ENCODE measurements at regions not wholly inside any gene's neighbourhood (a gene's known extent, or its start where the extent isn't known, plus 50 kb on each side); places are given as distances from the start of the nearest gene placed in this dataset.
"Not testable (repeated sequence)": the region's sequence is repeated elsewhere in the genome, so short reads cannot be mapped to it uniquely, and the experiment has no call there.

DNA sequence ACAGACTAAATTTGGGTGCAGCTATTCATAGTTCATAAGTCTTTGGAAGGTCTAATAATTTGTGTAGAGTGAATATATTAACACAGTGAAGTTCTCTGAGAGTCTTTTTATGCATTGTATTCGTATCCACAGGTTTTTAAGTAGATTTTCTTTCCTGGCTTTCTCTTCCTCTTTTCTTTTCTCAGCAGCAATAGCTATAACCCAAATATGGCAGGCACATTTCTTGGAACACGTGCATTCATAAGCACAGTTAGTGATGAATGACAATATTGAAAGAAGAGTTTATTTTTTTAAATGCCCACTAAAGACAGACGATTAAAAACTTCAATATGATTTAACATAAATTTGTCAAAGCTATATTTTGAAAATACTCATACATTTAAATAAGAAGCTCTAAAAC is 220.5 kb upstream of the MBL2 start:
- no peak for DNase-seq

DNA sequence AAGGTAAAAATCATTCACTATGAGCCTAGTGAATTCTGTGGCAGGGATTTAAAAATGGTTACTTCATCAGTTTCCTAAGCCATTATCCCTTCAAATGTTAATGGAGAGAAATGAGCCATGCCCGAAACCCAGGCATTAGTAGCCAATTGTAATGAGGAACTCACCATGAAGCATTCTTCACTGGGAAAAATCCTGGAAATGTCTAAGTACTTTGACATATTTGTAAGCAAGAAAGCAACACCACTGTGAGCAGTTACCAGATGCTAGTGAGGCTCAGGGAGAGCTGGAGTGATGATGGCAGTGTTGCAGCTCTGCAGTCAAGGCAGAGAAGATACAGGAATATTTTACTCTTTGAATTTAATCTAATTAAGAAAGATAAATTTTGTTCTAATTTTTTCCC is 220.0 kb upstream of the MBL2 start:
- no peak for DNase-seq

DNA sequence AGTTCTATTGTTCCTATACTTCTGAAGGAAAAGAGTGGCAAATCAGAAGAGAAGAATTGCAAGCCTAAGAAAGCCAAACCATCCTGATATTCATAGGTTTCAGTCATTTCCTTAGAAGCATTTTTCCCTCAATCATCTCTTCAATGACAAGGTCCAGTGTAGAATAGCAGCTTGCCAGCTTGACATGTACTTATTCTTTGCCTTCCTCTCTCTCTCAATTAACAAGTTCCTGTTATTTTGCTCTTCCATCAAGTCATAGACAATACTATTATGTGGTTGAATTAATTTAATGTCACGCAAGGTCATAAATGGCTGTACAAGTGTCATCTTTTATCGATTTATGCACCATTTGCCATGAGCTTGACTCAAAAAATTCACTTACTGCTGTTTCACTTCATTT is 216.3 kb upstream of the MBL2 start:
- DNase-seq, result no peak

GRCh38 chr10:52986125-52986524 is 213.5 kb upstream of the MBL2 start:
- DNase-seq, result no peak

- DNase-seq, result no peak
Observed at GRCh38 chr10:52984169-52984568, 211.6 kb upstream of the MBL2 start.

DNA sequence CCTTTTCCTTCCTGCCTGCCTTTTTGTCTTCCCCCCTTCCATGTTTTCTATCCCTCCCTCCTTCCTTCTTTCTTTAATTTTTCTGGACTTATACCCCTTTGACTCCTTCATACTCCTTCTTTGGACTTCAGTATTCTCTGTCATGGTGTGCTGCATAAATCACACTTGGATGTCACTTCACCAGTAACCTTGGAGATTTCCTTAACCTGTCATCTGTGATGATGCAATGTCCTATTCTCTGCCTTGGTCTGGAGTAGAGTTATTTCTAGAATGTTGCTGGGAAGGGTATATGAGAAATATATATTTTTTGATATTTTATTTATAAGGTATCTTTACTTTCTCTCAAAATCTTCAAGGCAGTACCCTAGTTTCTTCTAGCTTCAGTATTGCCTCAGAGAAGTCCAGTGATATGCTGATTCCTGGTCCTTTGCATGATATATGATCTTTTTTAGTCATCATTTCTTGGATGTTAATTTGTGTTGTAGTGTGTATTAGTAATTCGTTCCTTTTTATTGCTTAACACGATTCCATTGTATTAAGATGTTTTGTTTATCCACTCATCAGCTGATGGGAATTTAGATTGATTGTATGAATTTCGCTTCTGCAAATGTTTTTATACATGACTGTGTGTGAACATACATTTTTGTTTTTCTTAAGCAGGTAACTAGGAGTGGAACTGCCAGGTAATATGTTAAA is 206.9 kb upstream of the MBL2 start:
- DNase-seq, result no peak

DNA sequence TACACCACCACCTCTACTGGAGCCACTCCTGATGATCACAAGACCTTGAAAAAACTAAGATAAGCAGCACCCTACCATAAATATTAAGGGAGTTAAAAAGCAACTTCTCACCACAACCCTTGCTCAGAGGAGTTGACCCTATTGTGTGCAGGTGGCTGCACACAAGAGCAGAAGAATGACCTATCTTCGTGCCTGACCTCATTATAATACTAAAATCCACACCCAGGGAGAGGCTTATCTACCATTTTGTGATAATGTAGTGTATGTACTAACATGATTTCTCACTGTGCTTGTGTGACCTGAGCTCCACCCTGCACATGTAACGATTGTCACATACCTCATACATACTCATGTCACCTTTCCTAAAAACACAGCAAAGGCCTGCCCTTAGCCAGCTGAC is 205.0 kb upstream of the MBL2 start:
- DNase-seq, result no peak

- no peak for DNase-seq
Observed at GRCh38 chr10:52967806-52968795, 195.5 kb upstream of the MBL2 start.

DNA sequence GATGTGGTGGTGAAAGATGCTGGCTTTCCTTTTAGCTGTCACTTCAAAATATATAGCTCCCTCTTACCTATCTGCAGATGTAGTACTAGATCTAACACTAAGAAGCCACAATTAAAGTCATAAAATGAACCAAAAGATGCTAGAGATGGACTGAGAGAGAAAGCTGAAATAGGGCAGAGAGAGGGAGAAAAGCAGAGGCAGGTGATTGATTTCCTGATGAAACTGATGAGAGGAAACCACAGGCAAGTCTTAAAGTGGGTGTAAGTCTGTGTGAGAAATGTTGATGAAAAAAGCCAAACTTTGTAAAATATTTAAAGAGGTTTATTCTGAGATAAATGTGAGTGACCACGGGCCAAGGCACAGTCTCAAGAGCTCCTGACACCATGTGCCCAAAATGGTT is 194.3 kb upstream of the MBL2 start:
- DNase-seq, result no peak

DNA sequence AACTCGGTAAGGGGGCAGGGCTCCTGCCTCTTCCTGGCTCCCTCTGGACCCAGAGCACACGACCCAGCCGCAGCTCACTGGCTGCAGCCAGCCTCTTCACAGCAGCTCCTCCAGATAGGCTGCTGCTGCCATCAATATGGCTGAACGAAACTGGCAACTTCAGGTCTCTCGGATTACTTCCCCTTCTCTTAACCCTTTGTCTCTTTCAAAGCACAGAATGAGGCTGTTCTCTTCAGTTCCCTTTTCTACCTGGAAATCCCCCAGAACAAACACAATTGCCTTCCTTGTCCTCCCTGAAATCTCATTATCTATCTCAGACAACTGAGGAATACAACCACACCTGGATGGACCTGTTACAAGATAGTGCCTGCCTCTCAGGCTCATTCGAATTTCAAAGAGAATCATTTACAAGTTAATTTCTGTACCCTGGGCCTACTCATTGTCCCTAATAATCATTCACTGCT is 193.4 kb upstream of the MBL2 start:
- no peak for DNase-seq

DNA sequence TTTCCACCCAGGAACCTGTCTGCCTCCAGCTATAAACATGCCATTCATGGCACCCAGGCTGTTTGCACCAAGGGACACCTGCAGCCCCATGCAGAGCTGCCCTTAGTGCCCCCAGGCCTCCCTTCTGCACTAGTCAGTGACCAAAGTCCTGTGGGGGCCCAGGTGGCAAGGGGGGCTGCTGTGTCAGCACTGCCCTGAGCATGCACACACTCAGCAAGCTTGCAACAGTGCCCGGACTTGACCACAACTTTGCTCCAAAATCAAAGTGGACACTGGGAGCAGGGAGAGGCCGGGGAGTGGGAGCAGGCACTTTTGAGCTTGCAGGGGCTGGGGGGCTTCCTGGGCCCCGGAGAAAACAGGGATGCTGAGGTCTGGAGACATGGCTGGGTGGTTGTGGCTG is 192.9 kb upstream of the MBL2 start:
- DNase-seq, result no peak

DNA sequence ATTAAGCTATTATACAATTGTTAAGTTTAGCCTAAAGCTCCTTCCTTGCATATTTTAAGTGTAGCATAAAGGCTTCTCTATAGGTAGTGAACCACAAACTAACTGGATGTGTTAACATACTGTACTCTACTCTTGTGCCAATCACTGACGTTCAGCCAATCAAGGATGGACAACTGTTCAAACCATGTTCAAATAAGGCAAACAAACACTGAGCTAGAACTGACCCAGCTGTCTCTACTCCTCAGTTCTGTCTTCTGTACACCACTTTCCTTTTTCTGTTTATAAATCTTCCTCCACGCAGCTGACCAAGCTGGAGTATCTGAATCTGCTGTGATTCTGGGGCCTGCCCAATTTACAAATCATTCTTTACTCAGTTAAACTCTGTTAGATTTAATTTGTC is 188.7 kb upstream of the MBL2 start:
- no peak for DNase-seq

- DNase-seq, result no peak
Observed at GRCh38 chr10:52959810-52960209, 187.2 kb upstream of the MBL2 start.

- no peak for DNase-seq
Observed at GRCh38 chr10:52956861-52957260, 184.3 kb upstream of the MBL2 start.

DNA sequence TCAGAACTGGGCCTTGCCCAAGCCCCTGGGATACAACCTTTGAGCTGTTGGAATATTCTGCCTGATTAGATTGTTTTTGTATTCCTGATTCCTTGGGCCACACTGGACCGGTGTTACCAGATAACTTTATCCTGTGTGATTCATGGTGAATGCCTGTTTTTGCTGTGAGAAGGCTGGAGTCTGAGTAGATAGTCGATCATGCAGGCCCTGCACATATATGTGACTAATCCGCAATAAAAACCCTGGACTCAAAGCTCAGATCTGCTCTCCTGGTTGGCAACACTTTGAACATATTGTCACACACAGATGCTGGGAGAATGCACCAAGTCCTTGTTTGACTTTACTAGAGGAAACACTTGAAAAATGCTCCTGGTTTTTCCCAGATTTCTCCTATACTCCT is 183.9 kb upstream of the MBL2 start:
- no peak for DNase-seq

DNA sequence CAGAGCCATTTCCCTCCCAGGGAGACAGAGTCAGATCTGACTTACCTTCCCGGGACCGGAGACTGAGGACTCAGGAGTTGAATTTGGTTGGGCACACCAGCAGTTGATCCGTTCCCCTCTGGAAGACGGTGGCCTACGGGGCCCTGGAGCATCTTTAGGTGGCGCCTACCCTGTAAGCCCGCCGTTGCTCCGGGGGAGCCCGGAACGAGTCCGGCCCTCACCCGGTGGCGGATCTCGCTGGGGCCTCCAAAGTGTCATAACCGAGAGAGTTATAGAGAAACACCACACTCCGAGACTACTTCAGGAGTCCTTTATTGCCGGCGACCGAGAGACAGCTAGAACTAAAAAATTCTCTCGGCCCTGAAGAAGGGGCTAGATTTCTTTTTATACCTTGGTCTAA is 182.8 kb upstream of the MBL2 start:
- DNase-seq, result no peak

DNA sequence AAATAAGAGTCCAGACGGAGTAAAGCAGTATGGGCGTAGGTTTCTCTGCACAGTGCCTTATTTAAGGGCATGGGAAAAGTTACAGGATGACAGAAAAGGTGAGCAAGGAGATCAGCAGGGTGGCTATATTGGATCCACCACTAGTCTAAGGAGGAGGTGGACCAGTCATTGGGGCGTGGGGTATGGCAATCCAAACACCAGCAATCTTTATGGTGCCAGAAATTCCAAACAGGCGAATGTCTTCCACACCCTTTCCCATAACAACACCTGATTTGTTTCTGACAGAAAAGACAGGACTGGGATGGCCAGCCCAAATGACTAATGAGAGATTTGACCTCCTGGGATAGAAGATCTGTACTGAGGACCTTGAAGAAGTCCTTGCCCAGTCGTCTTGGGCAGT is 181.8 kb upstream of the MBL2 start:
- no peak for DNase-seq

DNA sequence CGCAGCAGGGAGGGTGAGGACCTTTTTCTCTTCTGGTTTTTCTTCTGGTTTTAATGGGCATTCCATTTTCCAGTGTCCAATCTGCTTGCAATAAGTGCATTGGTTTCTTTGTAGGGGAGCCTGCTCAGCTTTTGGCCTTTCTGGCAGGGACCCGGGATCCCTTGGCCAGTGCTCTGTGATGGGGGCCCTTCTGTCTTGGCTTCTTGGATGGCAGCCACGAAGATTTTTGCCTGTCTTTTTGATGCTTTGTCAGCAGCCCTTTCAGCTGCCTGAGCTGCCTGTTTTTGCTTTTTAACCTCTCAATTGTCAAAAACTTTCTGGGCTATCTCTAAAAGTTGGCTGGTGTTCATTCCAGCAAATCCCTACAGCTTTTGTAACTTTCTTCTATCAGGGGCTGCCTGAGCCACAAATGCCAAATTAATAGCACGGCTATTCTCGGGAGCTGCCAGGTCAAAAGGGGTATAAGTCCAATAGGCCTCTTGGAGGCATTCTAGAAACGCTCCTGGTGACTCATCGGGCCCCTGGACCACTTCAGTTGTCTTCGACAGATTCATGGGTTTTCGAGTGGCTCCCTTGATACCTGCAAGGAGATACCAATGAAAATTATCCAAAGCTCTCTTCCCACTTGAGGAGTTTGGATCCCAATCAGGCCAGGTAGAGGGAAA is 179.9 kb upstream of the MBL2 start:
- DNase-seq, result no peak

GRCh38 chr10:52951824-52952223 is 179.2 kb upstream of the MBL2 start:
- DNase-seq, result no peak

DNA sequence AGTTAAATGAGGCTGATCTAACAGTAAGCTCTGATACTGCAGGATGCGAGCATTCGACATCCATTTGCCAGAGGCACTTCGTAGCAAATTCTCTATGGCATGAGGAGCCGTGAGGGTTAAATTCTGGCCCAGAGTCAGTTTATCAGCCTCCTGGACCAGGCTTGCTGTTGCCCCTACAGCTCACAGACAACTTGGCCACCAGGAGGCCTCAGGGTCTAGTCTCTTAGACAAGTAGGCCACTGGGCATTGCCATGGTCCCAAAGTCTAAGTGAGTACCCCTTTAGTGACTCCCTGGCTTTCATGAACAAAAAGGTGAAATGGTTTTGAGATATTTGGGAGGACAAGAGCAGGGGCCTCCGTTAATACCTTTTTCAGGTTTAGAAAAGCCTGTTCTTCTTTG is 178.0 kb upstream of the MBL2 start:
- no peak for DNase-seq

- no peak for DNase-seq
Observed at GRCh38 chr10:52949899-52950298, 177.3 kb upstream of the MBL2 start.

- no peak for DNase-seq
Observed at GRCh38 chr10:52946486-52946885, 173.9 kb upstream of the MBL2 start.

GRCh38 chr10:52945521-52945920 is 172.9 kb upstream of the MBL2 start:
- not testable (repeated sequence) for DNase-seq

DNA sequence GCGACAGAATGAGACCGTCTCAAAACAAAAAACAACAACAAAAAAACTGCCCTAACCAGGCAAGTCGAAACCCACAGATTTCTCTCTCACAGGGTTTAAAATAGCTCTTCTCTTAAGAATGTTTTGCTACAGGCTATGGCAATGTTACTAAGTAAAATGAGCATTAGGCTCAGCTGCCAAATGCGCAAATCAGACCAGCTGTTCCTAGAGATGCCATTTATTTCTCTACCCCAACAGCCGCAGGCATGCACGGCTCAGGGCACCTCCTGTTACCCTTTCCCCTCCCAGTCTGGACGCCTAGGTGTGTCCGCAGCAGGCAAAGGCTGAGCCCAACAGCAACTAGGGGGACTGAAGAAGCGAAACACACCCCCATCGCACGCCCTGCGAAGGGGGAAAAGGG is 168.3 kb upstream of the MBL2 start:
- no peak for DNase-seq

All from stimulated activated CD4-positive, alpha-beta T cell treated with anti-CD3 and anti-CD28 coated beads, Interleukin-2, amount 100 ng/mL, for 48 hours (primary cell).